ENCODE measurements at regions not wholly inside any gene's neighbourhood (a gene's known extent, or its start where the extent isn't known, plus 50 kb on each side); places are given as distances from the start of the nearest gene placed in this dataset.

DNA sequence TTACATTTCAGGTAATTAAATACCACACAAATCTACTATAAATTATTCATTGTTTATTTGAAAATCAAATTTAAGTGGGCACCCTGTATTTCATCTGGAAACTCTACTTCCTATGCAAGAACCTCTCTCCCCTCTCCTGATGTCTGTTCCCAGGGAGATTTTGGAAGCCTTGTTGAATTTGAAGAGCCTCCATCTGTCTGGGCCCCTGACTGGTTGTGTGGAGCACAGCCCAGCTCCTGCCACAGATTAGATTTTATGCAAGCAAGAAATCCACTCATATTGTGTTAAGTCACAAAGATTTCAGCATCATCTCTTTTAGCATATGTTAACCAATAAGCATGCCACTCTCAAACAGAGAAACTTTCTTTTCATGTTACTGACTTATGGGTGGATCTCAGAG lies 451.2 kb downstream of the TFAP2B start:
- no peak overlapping the region for H3K9ac ChIP-seq (ENCODE audit: low read length)
- H3K27me3 ChIP-seq (ENCODE audit: insufficient read depth, low read length), result no peaks in the 10 kb centered on the region
- H3K4me1 Mint-ChIP-seq (ENCODE audit: low read depth, unreplicated experiment), result no peaks in the 10 kb centered on the region
- H3K4me2 ChIP-seq (ENCODE audit: low read length), result no peak overlapping the region
- no peaks in the 10 kb centered on the region for H3K4me1 ChIP-seq (ENCODE audit: insufficient read depth, low read length)
- no peak overlapping the region for H3K27ac ChIP-seq (ENCODE audit: low read depth, low read length)
- H3K36me3 Mint-ChIP-seq (ENCODE audit: low read depth, unreplicated experiment), result no peaks in the 10 kb centered on the region
- H3K27me3 Mint-ChIP-seq (ENCODE audit: low read depth, unreplicated experiment), result no peaks in the 10 kb centered on the region
- H3K79me2 ChIP-seq (ENCODE audit: insufficient read depth, low read length), result no peaks in the 10 kb centered on the region
- TF ChIP-seq, protein P1, sequence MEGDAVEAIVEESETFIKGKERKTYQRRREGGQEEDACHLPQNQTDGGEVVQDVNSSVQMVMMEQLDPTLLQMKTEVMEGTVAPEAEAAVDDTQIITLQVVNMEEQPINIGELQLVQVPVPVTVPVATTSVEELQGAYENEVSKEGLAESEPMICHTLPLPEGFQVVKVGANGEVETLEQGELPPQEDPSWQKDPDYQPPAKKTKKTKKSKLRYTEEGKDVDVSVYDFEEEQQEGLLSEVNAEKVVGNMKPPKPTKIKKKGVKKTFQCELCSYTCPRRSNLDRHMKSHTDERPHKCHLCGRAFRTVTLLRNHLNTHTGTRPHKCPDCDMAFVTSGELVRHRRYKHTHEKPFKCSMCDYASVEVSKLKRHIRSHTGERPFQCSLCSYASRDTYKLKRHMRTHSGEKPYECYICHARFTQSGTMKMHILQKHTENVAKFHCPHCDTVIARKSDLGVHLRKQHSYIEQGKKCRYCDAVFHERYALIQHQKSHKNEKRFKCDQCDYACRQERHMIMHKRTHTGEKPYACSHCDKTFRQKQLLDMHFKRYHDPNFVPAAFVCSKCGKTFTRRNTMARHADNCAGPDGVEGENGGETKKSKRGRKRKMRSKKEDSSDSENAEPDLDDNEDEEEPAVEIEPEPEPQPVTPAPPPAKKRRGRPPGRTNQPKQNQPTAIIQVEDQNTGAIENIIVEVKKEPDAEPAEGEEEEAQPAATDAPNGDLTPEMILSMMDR (IDR thresholded peaks at IDR 0.05; ENCODE audit: insufficient read depth, low read depth, low read length), result no peak
- TF ChIP-seq EZH2 (IDR thresholded peaks at IDR 0.05; ENCODE audit: insufficient read depth, low read length), result no peak
- H3K36me3 ChIP-seq (ENCODE audit: insufficient read depth, low read length), result no peaks in the 10 kb centered on the region
- no peaks in the 10 kb centered on the region for H3K9me3 ChIP-seq (ENCODE audit: insufficient read depth, low read depth, low read length)
- no peak overlapping the region for H2AFZ ChIP-seq (ENCODE audit: low read depth, low read length)
- no peaks in the 10 kb centered on the region for H4K20me1 ChIP-seq (ENCODE audit: insufficient read depth, low read length)
- H3K9me3 Mint-ChIP-seq (ENCODE audit: unreplicated experiment), result no peaks in the 10 kb centered on the region
- H3K4me3 Mint-ChIP-seq (ENCODE audit: unreplicated experiment), result no peak overlapping the region
- DNase-seq (ENCODE audit: low read depth) (no peak), FAIRE-seq (no peak)
- no peak overlapping the region for H3K27ac Mint-ChIP-seq (ENCODE audit: unreplicated experiment)
- no peak overlapping the region for H3K4me3 ChIP-seq (ENCODE audit: insufficient read depth, low read depth, low read length)

DNA sequence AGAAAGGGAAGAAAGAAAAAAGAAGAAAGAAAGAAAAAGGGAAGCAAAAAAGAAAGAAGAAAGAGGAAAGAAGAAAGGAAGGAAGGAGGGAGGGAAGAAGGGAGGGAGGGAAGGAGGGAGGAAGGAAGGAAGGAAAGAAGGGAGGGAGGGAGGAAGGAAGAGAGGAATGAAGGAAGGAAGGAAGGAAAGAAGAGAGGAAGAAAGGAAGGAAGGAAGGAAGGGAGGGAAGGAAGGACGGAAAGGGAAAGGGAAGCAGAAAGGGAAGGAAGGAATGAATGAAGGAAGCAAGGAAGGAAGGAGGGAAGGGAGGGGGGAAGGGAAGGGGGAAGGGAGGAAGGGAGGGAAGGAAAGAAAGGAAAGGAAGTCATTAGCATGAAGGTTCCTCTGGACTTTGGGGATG lies 452.9 kb downstream of the TFAP2B start:
- Histone ChIP-seq H3K27me3 (ENCODE audit: insufficient read depth, low read length) (no peaks in the 10 kb centered on the region), H3K27ac (ENCODE audit: low read depth, low read length) (no peak overlapping the region), H2AFZ (ENCODE audit: low read depth, low read length) (no peak overlapping the region), H3K9ac (ENCODE audit: low read length) (no peak overlapping the region), H4K20me1 (ENCODE audit: insufficient read depth, low read length) (no peaks in the 10 kb centered on the region), H3K9me3 (ENCODE audit: insufficient read depth, low read depth, low read length) (no peaks in the 10 kb centered on the region), H3K36me3 (ENCODE audit: insufficient read depth, low read length) (no peaks in the 10 kb centered on the region), H3K79me2 (ENCODE audit: insufficient read depth, low read length) (no peaks in the 10 kb centered on the region), H3K4me3 (ENCODE audit: insufficient read depth, low read depth, low read length) (no peak overlapping the region), H3K4me1 (ENCODE audit: insufficient read depth, low read length) (no peaks in the 10 kb centered on the region), H3K4me2 (ENCODE audit: low read length) (no peak overlapping the region)
- DNase-seq (ENCODE audit: low read depth) (no peak), FAIRE-seq (no peak)
- Mint-ChIP-seq H3K27ac (ENCODE audit: unreplicated experiment) (no peak overlapping the region), H3K4me1 (ENCODE audit: low read depth, unreplicated experiment) (no peaks in the 10 kb centered on the region), H3K36me3 (ENCODE audit: low read depth, unreplicated experiment) (no peaks in the 10 kb centered on the region), H3K9me3 (ENCODE audit: unreplicated experiment) (no peaks in the 10 kb centered on the region), H3K4me3 (ENCODE audit: unreplicated experiment) (no peak overlapping the region), H3K27me3 (ENCODE audit: low read depth, unreplicated experiment) (no peaks in the 10 kb centered on the region)
- no peak for TF ChIP-seq EZH2 (IDR thresholded peaks at IDR 0.05; ENCODE audit: insufficient read depth, low read length)
- TF ChIP-seq, protein P1 (IDR thresholded peaks at IDR 0.05; ENCODE audit: insufficient read depth, low read depth, low read length), result no peak

DNA sequence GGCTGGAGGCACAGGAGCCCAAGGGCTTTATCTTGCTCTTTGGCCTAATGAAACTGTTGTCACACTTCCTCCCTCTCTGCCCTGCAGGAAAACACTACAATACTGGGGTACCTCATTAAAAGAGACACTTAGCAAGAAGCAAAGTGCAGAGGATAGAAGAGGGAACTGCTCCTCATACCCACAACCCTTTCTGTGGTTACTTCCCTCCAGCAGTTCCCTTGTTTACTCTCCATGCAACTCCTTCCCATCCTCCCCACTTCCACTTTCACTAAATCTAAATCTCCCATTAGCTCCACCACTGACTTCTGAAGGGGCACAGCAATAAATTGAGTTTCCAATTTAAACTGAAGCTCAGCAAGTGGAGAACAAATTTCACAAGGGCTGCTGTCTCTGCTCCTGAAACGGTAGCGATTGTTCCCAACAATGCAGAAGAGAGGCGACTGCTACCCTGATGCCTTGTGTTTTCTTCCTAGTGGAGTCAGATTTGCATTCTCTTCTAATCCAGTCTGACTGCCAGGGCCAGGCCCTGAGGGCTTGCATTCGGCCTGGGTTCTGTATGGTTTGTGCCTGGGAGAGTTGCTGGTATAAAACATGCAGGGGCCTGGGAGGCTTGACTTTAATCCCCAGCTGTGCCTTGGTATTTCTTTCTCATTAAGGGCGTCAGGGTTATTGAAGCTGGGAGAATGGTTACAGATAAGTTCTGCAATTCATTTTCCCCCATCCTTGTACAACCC lies 454.7 kb downstream of the TFAP2B start:
- no peak for TF ChIP-seq EZH2 (IDR thresholded peaks at IDR 0.05; ENCODE audit: insufficient read depth, low read length)
- TF ChIP-seq, protein P1 (IDR thresholded peaks at IDR 0.05; ENCODE audit: insufficient read depth, low read depth, low read length), result no peak
- Histone ChIP-seq H3K4me1 (ENCODE audit: insufficient read depth, low read length) (no peaks in the 10 kb centered on the region), H3K4me2 (ENCODE audit: low read length) (no peak overlapping the region), H3K36me3 (ENCODE audit: insufficient read depth, low read length) (no peaks in the 10 kb centered on the region), H3K9me3 (ENCODE audit: insufficient read depth, low read depth, low read length) (no peaks in the 10 kb centered on the region), H3K27me3 (ENCODE audit: insufficient read depth, low read length) (no peaks in the 10 kb centered on the region), H4K20me1 (ENCODE audit: insufficient read depth, low read length) (no peaks in the 10 kb centered on the region), H3K9ac (ENCODE audit: low read length) (no peak overlapping the region), H3K27ac (ENCODE audit: low read depth, low read length) (no peak overlapping the region), H3K79me2 (ENCODE audit: insufficient read depth, low read length) (no peaks in the 10 kb centered on the region), H2AFZ (ENCODE audit: low read depth, low read length) (no peak overlapping the region), H3K4me3 (ENCODE audit: insufficient read depth, low read depth, low read length) (no peak overlapping the region)
- Mint-ChIP-seq H3K27me3 (ENCODE audit: low read depth, unreplicated experiment) (no peaks in the 10 kb centered on the region), H3K9me3 (ENCODE audit: unreplicated experiment) (no peaks in the 10 kb centered on the region), H3K4me1 (ENCODE audit: low read depth, unreplicated experiment) (no peaks in the 10 kb centered on the region), H3K36me3 (ENCODE audit: low read depth, unreplicated experiment) (no peaks in the 10 kb centered on the region), H3K4me3 (ENCODE audit: unreplicated experiment) (no peak overlapping the region), H3K27ac (ENCODE audit: unreplicated experiment) (no peak overlapping the region)
- FAIRE-seq (no peak), DNase-seq (ENCODE audit: low read depth) (no peak)
